Neural crest cell (in vitro differentiated cells): ENCODE measurements at regions not wholly inside any gene's neighbourhood (a gene's known extent, or its start where the extent isn't known, plus 50 kb on each side); places are given as distances from the start of the nearest gene placed in this dataset.
"Not testable (repeated sequence)": the region's sequence is repeated elsewhere in the genome, so short reads cannot be mapped to it uniquely, and the experiment has no call there.

ENCODE experiments used
- DNase-seq: peaks from one replicate; pipeline ENCODE4 v3.0.0; 2021; ENCODE audit warnings: low read depth, mixed read lengths, low spot score
- H3K27ac Mint-ChIP-seq: one replicate; pipeline ENCODE4 v1.8.0; 2021; ENCODE audit warnings: mild to moderate bottlenecking, mixed read lengths; ENCODE audit not compliant: unreplicated experiment
- H3K27me3 Mint-ChIP-seq: 2 replicates; pipeline ENCODE4 v1.8.0; 2021; ENCODE audit warnings: low read depth, mild to moderate bottlenecking, mixed read lengths
- H3K36me3 Mint-ChIP-seq: 2 replicates; pipeline ENCODE4 v1.8.0; 2021; ENCODE audit warnings: low read depth, mild to moderate bottlenecking, mixed read lengths
- H3K4me1 Mint-ChIP-seq: 2 replicates; pipeline ENCODE4 v1.8.0; 2021; ENCODE audit warnings: mixed read lengths
- H3K4me3 Mint-ChIP-seq: one replicate; pipeline ENCODE4 v1.8.0; 2021; ENCODE audit warnings: mild to moderate bottlenecking, mixed read lengths
- H3K9me3 Mint-ChIP-seq: 2 replicates; pipeline ENCODE4 v1.8.0; 2021; ENCODE audit warnings: mixed read lengths
- CTCF ChIP-seq: fragments of 200-600 bp; sonication (generic); conservative IDR thresholded peaks from 2 replicates; pipeline ENCODE4 v1.5.0; 2021; ENCODE audit warnings: antibody characterized with exemption, mild to moderate bottlenecking

GRCh38 chr5:91464886-91465646 lies 81.9 kb upstream of the ARRDC3 start:
- Mint-ChIP-seq H3K27me3 (no peaks in the 10 kb centered on the region), H3K4me3 (no peak overlapping the region), H3K9me3 (peaks cover 12% of the 10 kb centered on the region), H3K4me1 (peaks cover 7% of the 10 kb centered on the region), H3K27ac (no peak overlapping the region), H3K36me3 (no peaks in the 10 kb centered on the region)
- TF ChIP-seq CTCF: no peak
- no peak for DNase-seq

GRCh38 chr5:91457681-91458058 lies 74.6 kb upstream of the ARRDC3 start:
- H3K27ac Mint-ChIP-seq: no peak overlapping the region
- no peaks in the 10 kb centered on the region for H3K4me1 Mint-ChIP-seq
- H3K9me3 Mint-ChIP-seq: peaks cover 6% of the 10 kb centered on the region
- H3K4me3 Mint-ChIP-seq: no peak overlapping the region
- no peaks in the 10 kb centered on the region for H3K36me3 Mint-ChIP-seq
- H3K27me3 Mint-ChIP-seq: no peaks in the 10 kb centered on the region
- TF ChIP-seq CTCF: no peak
- DNase-seq: no peak

GRCh38 chr5:91456928-91457680 lies 74.0 kb upstream of the ARRDC3 start:
- Mint-ChIP-seq H3K4me1 (no peaks in the 10 kb centered on the region), H3K27ac (no peak overlapping the region), H3K9me3 (peaks cover 6% of the 10 kb centered on the region), H3K27me3 (no peaks in the 10 kb centered on the region), H3K36me3 (no peaks in the 10 kb centered on the region), H3K4me3 (no peak overlapping the region)
- no peak for DNase-seq
- no peak for TF ChIP-seq CTCF

GRCh38 chr5:91449083-91449482 lies 66.0 kb upstream of the ARRDC3 start:
- Mint-ChIP-seq H3K27ac (no peak overlapping the region), H3K4me3 (no peak overlapping the region), H3K36me3 (peaks cover 5% of the 10 kb centered on the region), H3K9me3 (peaks cover 11% of the 10 kb centered on the region), H3K4me1 (no peaks in the 10 kb centered on the region), H3K27me3 (no peaks in the 10 kb centered on the region)
- DNase-seq: no peak
- TF ChIP-seq CTCF: no peak

GRCh38 chr5:91448079-91448478 lies 65.0 kb upstream of the ARRDC3 start:
- H3K27me3 Mint-ChIP-seq, H3K27ac Mint-ChIP-seq, DNase-seq, H3K36me3 Mint-ChIP-seq, H3K4me1 Mint-ChIP-seq, H3K4me3 Mint-ChIP-seq: not testable (repeated sequence)
- peaks cover 11% of the 10 kb centered on the region for H3K9me3 Mint-ChIP-seq

- H3K4me1 Mint-ChIP-seq, H3K27ac Mint-ChIP-seq, DNase-seq, H3K36me3 Mint-ChIP-seq, H3K27me3 Mint-ChIP-seq, H3K4me3 Mint-ChIP-seq: not testable (repeated sequence)
- peaks cover 11% of the 10 kb centered on the region for H3K9me3 Mint-ChIP-seq
Observed at GRCh38 chr5:91446880-91447279, 63.8 kb upstream of the ARRDC3 start.
